ENCODE measurements at regions not wholly inside any gene's neighbourhood (a gene's known extent, or its start where the extent isn't known, plus 50 kb on each side); places are given as distances from the start of the nearest gene placed in this dataset.

GRCh38 chr2:22444281-22444680 lies 940.7 kb upstream of the KLHL29 start:
- TF ChIP-seq SP2 (CRISPR knock-in tag; IDR thresholded peaks at IDR 0.05) (no peak), ZNF263 (CRISPR knock-in tag; IDR thresholded peaks at IDR 0.05) (no peak), ZC3H4 (CRISPR knock-in tag; IDR thresholded peaks at IDR 0.05; ENCODE audit: borderline replicate concordance) (no peak), TCF7L2 (IDR thresholded peaks at IDR 0.05; ENCODE audit: low read depth, low read length) (no peak), ZNF564 (CRISPR knock-in tag; IDR thresholded peaks at IDR 0.05) (no peak), KLF16 (CRISPR knock-in tag; IDR thresholded peaks at IDR 0.05) (no peak), BRF2 (CRISPR knock-in tag; IDR thresholded peaks at IDR 0.05) (no peak), TEAD3 (CRISPR knock-in tag; optimal IDR thresholded peaks at IDR 0.05; ENCODE audit: borderline replicate concordance) (no peak), ZNF18 (CRISPR knock-in tag; IDR thresholded peaks at IDR 0.05; ENCODE audit: insufficient replicate concordance) (no peak), ZSCAN22 (CRISPR knock-in tag; IDR thresholded peaks at IDR 0.05) (no peak), CHD2 (IDR thresholded peaks at IDR 0.05; ENCODE audit: low read depth, low read length) (no peak), MAFK (conservative IDR thresholded peaks at IDR 0.05 in 1 of 2, IDR thresholded peaks at IDR 0.05 in 1 of 2; ENCODE audit: low read length in 2 of 2) (no peak)
- no peak overlapping the region for H3K4me3 ChIP-seq (replicated peaks in 1 of 3; ENCODE audit: insufficient read depth in 1 of 3, low read depth in 2 of 3, low read length in 3 of 3)
- WGBS (ENCODE audit: low lambda C conversion rate): 16% methylated on average over 1 of the region's 1 CpG
- CTCF ChIA-PET (ENCODE audit: low intra/inter-chr PET ratio, low total read pairs): no interaction called here
- in situ Hi-C loops (cut with HindIII; ENCODE audit: extremely low pct_ligation_motif_present, low pct_unique_long_range_greater_than_20kb) (no loop called here), intact Hi-C loops (cut with micrococcal nuclease; ENCODE audit: unreplicated experiment) (no loop called here)
- POLR2A ChIA-PET: no interaction called here
- no peaks in the 10 kb centered on the region for H3K4me1 ChIP-seq (ENCODE audit: insufficient read depth, low read length)
- ATAC-seq (no peak), DNase-seq (ENCODE audit: low spot score) (no peak), FAIRE-seq (no peak)
- no peaks in the 10 kb centered on the region for H4K20me1 ChIP-seq (ENCODE audit: insufficient read depth, low read length)
- H3K79me2 ChIP-seq (ENCODE audit: insufficient read depth, low read length): no peaks in the 10 kb centered on the region
- H3K4me2 ChIP-seq (ENCODE audit: low read depth, low read length): no peak overlapping the region
- H2AFZ ChIP-seq (ENCODE audit: low read length): no peak overlapping the region
- BruUV-seq (replicated peaks): no TSS peak
- peaks cover 46% of the 10 kb centered on the region for H3K9me3 ChIP-seq (ENCODE audit: low read length)
- H3K27ac ChIP-seq (ENCODE audit: extremely low read length, insufficient read depth, low read length): no peak overlapping the region
- H3K9ac ChIP-seq (ENCODE audit: insufficient read depth, low read depth, low read length): no peak overlapping the region
- H3K36me3 ChIP-seq (replicated peaks in 1 of 2; ENCODE audit: control insufficient read depth in 1 of 2, insufficient read depth in 2 of 2, low read length in 2 of 2): no peaks in the 10 kb centered on the region
- no peaks in the 10 kb centered on the region for H3K27me3 ChIP-seq (ENCODE audit: control insufficient read depth in 1 of 2, insufficient read depth in 2 of 2, low read length in 2 of 2)

Data from HepG2 (cell line).